NCI-H2029 treated with DMSO at 0.1 percent for 48 hours (cell line): ENCODE measurements at regions not wholly inside any gene's neighbourhood (a gene's known extent, or its start where the extent isn't known, plus 50 kb on each side); places are given as distances from the start of the nearest gene placed in this dataset.

ENCODE experiments used
- DNase-seq: peaks from one replicate; lab custom pipeline; 2025; lab: John Stamatoyannopoulos, UW

DNA sequence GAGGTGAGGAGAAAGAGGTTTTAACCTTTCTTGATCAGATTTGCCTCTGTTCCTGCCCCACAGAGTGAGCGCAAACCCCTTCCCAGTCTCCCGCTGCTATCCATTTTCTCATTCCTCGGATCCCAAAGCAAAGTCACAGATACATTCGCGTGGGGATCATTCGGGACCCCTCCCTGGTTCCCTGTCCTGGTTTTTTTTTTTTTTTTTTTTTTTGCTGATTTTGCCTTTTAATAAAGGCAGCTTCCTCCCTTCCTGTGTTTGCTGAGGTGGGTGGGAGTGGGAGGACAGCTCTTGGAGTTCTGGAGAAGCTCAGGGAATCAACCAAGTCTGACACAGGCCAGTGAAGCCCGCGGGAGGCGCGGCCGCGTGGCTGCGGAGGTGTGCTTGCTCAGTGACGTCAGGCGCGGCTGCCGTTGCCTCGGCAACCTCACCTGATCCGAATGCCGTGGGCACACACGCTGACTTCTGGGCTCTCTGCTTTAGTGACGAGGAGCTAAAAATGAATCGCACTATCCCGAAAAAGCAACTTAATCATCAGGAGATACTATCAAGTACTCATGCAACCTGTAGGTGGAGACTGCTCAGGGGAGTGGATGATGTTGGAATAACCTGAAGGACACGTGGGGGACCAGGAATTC is 106.4 kb downstream of the TBX19 start:
- peak; percentile 19 for DNase-seq

GRCh38 chr1:168386492-168386891 is 105.8 kb downstream of the TBX19 start:
- DNase-seq, result no peak

DNA sequence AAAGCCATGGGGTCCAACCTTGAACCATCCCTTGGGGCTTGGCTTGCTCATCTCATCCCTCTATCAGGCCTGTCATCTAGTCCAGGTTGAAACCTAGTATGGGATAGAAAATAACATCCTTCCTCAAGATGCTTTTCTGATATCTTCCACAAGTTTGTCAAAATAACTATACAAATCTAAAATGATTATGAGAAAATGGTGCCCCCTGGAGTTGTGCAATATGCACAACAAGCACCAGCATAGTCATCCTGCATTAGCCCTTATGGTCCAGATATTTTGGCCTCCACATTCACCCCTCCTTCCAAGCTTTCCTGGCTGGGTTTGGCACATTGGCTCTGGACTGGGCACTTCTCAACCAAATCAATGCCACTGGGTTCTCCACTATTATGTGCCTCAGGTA is 101.2 kb downstream of the TBX19 start:
- DNase-seq, result no peak

DNA sequence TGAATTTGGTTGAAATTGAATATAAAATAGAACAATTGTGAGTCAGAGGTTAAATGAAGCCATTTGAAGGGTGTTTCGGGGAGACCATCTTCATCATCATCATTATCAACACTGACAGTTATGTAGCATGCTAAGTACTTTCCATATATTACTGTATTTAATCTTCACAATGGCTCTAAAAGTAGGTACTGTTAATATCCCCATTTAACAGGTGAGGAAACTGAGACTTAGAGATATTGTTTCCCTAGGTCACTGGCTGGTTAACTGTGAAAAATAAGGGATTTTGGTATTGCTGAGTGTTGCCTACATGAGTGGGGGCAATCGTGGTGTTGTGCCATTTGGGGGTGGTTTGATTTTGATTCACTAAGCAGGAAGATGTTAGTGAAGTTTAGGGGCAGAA is 100.3 kb downstream of the TBX19 start:
- DNase-seq, result no peak

DNA sequence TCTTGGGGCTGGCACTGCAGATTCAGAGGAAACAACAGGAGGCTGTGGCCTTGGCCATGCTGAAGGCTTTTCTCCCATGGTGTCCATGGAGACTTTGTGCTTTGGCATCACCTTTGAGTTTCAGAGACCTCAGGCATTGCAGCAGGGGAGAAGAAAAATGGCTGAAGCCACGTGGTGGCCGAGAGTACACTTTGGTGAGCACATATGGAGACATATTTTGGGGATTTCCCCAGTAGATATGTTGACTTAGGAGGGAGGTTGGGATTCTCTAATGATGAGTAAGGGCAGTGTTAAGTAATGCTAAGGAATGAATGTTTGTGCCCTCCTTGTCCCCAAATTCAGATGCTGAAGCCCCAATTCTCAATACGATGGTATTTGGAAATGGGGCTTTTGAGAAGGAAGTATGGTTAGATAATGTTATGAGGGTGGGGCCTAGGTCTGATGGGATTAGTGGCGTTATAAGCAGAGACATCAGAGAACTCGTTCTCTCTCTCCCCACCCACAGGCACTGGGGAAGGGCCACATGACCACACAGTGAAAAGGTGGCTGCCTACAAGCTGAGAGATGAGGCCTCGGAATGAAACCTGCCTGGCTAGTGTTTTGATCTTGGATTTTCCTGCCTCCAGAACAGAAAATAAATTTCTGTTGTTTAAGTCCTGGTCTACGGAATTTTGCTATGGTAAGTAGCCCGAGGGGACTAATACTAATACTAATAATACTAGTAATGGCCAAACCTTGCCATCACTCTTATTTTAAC is 98.6 kb downstream of the TBX19 start:
- no peak for DNase-seq

DNA sequence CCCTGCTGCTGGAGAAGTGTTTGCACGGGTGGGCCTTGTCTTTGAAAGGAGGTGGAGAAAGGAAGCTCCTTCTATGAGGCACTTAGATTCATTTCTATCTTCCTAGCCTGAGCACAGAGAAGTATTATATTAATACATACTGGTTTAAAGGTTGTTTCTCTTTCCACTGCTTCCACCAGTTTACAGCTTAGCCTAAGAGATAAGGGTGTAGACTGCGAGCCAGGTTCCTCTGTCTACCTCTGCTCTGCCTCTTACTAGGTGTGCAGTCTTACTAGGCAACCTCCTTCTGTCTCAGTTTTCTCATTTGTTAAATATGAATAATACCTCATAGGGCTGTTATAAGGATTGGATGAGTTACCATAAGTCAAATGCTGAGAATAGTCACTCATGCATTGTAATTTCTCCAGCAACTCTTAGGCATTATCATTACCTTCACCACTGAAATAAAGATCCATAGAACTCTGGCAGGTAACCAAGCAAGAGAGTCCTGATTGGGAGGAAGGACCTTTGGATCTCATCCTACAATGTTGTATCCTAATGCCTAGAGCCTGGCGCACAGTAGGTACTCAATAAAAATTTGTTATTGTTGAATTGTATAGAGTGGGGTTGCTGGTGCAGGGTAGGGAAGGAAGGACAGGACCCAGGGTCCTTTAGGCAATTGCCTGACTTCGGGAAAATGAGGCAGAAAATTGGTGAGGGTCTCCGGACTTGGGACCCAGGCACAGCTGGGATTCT is 95.1 kb downstream of the TBX19 start:
- DNase-seq, result no peak

DNA sequence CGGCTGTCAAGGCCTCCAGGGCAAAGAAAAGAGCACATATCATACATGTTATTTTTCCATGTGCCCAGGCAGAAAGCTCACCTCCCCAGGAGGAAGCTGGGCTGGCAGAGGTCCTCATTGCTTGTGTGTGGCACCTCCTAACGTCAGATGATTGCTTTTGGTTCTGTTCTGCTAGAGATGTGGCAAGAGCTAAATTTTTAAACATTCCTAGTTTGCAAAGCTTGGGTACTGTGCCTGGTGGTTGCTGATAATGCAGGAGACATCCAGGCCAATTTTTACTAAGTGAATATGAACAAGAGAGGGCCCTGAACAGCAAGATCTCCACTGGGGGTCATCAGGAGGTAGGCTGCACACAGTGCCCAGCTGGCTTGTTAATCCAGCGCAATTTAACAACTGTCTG is 93.9 kb downstream of the TBX19 start:
- DNase-seq, result no peak

DNA sequence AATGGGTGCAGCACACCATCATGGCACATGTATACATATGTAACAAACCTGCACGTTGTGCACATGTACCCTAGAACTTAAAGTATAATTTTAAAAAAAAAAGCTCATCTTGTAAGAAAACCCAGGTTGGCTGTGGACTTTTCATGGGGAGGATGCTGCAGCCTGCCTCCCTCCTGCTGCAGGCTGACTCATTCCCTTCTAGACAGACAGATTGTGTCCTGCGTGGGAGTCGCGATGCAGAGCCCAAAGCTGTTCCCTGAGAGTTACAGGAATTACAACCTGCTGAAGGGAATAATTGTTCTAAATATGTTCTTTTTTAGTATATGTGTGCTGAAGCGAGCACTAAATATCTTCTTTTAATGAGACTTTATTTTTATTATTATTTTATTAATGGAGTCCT is 93.2 kb downstream of the TBX19 start:
- no peak for DNase-seq

DNA sequence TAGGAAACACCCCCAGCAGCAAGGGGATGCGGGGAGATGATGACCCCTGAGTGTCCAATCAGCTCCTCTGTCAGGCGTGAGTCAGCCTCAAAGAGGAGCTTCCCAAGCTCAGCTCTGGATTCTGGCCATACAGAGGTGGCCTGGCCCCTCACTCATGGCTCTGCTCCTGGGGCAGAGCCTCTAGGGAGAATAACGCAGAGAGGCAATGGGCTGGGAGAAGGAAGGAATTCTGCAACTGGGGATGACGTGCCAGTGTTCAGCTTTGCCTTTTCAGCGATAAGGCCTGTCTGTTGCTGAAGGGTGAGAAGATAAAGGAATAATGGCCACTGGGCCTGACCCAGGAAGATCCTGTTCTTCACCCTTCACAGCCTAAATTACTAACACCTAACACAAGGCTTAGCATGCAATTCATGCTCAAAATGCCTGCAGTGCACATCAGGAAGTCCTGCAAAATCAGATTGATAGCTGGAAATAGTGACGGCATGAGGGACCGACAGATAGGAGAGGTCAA is 92.2 kb downstream of the TBX19 start:
- no peak for DNase-seq

DNA sequence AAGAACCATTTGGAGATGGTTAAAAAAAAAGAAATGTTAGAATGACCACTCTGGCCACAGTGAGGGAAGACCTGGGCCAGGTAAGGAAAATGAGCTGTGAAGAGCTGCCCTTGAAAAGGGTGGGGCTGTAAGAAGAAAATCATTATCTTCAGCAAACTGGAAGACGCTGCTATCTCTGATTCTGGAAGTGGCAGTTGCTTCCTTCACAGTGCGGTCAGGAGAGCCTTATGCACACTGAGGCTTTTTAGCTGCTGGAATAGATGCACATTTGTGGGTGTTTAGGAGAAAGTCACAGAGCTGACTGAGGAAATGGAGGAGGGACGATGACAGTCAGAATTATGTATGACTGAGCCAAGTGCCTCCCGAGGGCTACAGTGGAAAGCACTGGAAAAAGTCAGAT is 91.6 kb downstream of the TBX19 start:
- DNase-seq, result no peak

DNA sequence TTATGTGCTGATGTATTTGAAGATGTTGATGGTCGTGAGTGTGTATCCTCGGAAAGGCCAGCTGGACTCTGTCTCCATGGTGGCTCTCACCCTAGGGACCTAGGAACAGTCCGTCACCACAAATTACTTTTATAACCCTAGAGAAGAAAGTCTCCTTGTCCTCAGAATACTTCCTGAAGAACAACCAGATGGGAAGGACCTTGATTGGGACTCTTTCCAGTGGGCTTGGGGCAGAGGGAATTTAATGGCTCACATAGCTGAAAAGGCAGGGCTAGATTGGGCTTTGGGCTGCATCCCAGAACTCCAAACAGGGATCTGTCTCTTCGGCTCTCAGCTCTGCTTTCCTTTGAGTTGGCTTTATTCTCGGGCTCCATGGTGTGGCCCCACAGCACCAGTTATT is 90.8 kb downstream of the TBX19 start:
- DNase-seq, result no peak

- DNase-seq, result no peak
These were observed 89.9 kb downstream of the TBX19 start for GRCh38 chr1:168370586-168370985.

DNA sequence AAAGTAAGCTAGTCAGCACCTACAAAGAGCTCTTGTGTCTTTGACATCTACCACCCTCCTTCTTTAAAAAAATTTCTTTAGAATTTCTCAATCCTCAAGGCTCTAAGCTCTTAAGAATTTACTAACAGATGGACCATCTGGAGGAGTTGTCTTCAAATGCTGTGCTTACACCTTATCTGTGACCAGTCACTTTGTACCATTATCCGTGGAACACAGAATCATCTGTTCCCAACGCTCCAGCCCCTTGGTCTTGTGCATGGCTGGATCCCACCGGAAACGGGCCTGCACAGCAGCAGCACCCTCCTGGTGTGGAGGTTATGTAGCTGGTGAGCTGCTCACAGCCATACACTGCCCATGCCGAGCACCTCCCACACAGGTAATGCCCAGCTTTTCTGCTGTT is 89.0 kb downstream of the TBX19 start:
- DNase-seq, result no peak

DNA sequence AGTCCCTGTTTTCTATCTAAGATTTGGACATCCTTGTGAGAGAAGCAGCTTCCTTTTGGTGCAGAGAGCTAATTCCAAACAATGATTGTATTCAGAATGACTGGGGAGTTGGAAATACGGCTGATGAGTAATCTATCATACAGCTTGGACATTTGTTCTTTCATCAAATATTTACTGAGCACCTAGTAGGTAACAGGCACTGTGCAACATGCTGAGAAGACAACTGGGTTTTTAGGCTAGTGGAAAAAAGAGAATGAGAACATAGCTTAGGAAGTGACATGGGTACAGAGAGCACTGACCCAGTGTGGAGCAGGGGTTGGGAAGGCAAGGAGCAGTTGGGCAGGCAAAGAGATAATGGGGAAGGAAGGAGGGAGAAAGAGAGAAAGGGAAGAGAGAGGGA is 87.5 kb downstream of the TBX19 start:
- no peak for DNase-seq

DNA sequence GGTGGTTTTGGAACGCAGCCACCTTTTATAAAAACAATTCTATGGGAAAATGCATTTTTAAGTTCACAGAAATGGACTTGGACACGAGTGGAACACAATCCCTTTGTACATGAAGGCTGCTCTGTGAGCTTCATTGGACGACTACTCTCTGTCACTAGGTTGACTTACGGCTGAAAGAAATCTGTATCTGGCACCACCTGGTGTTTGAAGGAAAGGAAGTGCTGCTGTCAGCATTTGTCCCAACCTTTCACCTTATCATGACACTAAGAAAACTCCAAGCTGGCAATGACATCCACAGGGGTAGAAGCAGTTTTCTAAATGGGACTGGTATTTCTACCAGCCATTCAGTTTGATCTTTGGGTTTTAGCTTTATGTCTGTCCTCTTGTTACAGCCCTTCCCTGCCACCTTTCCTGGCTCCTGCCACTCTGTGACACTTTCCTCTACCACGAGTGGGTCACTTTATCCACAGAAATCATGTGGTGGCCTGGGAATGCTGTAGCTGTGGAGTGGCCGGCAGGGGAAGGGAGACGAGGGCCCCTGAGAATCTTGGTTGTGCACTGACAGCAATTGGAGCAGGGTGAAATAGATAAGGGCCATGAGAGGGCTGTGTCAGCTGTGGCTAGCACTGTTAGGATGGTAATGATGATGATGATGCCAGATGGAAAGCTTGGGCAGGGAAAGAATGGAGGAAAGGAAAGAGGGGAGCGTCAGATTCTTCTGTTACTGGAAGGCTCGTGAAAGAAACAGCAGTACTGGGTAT is 85.2 kb downstream of the TBX19 start:
- no peak for DNase-seq
